Astrocyte (in vitro differentiated cells and primary cell): ENCODE measurements at regions not wholly inside any gene's neighbourhood (a gene's known extent, or its start where the extent isn't known, plus 50 kb on each side); places are given as distances from the start of the nearest gene placed in this dataset.
"Not testable (repeated sequence)": the region's sequence is repeated elsewhere in the genome, so short reads cannot be mapped to it uniquely, and the experiment has no call there.

Source experiments
- DNase-seq: peaks from one replicate; pipeline ENCODE4 v3.0.0-alpha.2; 2010; ENCODE audit warnings: low read depth
- FAIRE-seq: peaks from 2 replicates; lab custom pipeline; 2011; peaks lifted over from hg19 to GRCh38; lab: Jason Lieb, UNC
- H2AFZ ChIP-seq: 2 replicates; pipeline ENCODE4 v1.6.0; 2012; ENCODE audit warnings: low read depth, low read length, inconsistent platforms
- H3K27ac ChIP-seq: 2 replicates; pipeline ENCODE4 v1.5.1; 2011; ENCODE audit warnings: low read depth, low read length, inconsistent platforms
- H3K27me3 ChIP-seq: 2 replicates; pipeline ENCODE4 v1.6.0; 2011; ENCODE audit warnings: low read length, inconsistent platforms; ENCODE audit not compliant: insufficient read depth
- H3K36me3 ChIP-seq: 2 replicates; pipeline ENCODE4 v1.5.1; 2011; ENCODE audit warnings: low read length, inconsistent platforms; ENCODE audit not compliant: insufficient read depth
- H3K4me1 ChIP-seq: 2 replicates; pipeline ENCODE4 v1.5.1; 2011; ENCODE audit warnings: low read length, inconsistent platforms; ENCODE audit not compliant: insufficient read depth
- H3K4me2 ChIP-seq: 2 replicates; pipeline ENCODE4 v1.6.0; 2012; ENCODE audit warnings: low read length, inconsistent platforms
- H3K4me3 ChIP-seq: 2 replicates; pipeline ENCODE4 v1.5.1; 2011; ENCODE audit warnings: low read depth, mild to moderate bottlenecking, low read length, inconsistent platforms; ENCODE audit not compliant: insufficient read depth
- H3K79me2 ChIP-seq: 2 replicates; pipeline ENCODE4 v1.6.0; 2012; ENCODE audit warnings: mild to moderate bottlenecking, low read length, inconsistent platforms; ENCODE audit not compliant: insufficient read depth
- H3K9ac ChIP-seq: 2 replicates; pipeline ENCODE4 v1.6.0; 2012; ENCODE audit warnings: mild to moderate bottlenecking, low read length, inconsistent platforms
- H3K9me3 ChIP-seq: 2 replicates; pipeline ENCODE4 v1.5.1; 2012; ENCODE audit warnings: low read depth, mild to moderate bottlenecking, low read length, inconsistent platforms; ENCODE audit not compliant: insufficient read depth
- H4K20me1 ChIP-seq: 2 replicates; pipeline ENCODE4 v1.6.0; 2012; ENCODE audit warnings: low read length, inconsistent platforms; ENCODE audit not compliant: insufficient read depth
- H3K27ac Mint-ChIP-seq: one replicate; pipeline ENCODE4 v1.8.0; 2021; ENCODE audit warnings: mild to moderate bottlenecking, mixed read lengths; ENCODE audit not compliant: unreplicated experiment
- H3K27me3 Mint-ChIP-seq: one replicate; pipeline ENCODE4 v1.8.0; 2021; ENCODE audit warnings: low read depth, mixed read lengths; ENCODE audit not compliant: unreplicated experiment
- H3K36me3 Mint-ChIP-seq: one replicate; pipeline ENCODE4 v1.8.0; 2021; ENCODE audit warnings: low read depth, mixed read lengths; ENCODE audit not compliant: unreplicated experiment
- H3K4me1 Mint-ChIP-seq: one replicate; pipeline ENCODE4 v1.8.0; 2021; ENCODE audit warnings: low read depth, mixed read lengths; ENCODE audit not compliant: unreplicated experiment
- H3K4me3 Mint-ChIP-seq: one replicate; pipeline ENCODE4 v1.8.0; 2021; ENCODE audit warnings: mild to moderate bottlenecking, moderate library complexity, mixed read lengths; ENCODE audit not compliant: unreplicated experiment
- H3K9me3 Mint-ChIP-seq: one replicate; pipeline ENCODE4 v1.8.0; 2021; ENCODE audit warnings: mild to moderate bottlenecking, mixed read lengths; ENCODE audit not compliant: unreplicated experiment
- EZH2 ChIP-seq: IDR thresholded peaks from 2 replicates; pipeline ENCODE4 v1.6.1; 2012; ENCODE audit warnings: mild to moderate bottlenecking, low read length, inconsistent platforms; ENCODE audit not compliant: insufficient read depth
- TF ChIP-seq, protein P1 (sequence below): IDR thresholded peaks from 2 replicates; pipeline ENCODE4 v1.5.1; 2011; ENCODE audit warnings: low read depth, mild to moderate bottlenecking, inconsistent platforms, low read length, moderate library complexity; ENCODE audit not compliant: insufficient read depth

GRCh38 chr5:56668996-56669395 is 146.4 kb upstream of the MAP3K1 start:
- no peaks in the 10 kb centered on the region for H3K4me1 ChIP-seq
- Mint-ChIP-seq H3K27ac (no peak overlapping the region), H3K36me3 (peaks cover 3% of the 10 kb centered on the region), H3K4me1 (peaks cover 21% of the 10 kb centered on the region), H3K4me3 (no peak overlapping the region), H3K9me3 (peaks cover 1% of the 10 kb centered on the region), H3K27me3 (peaks cover 9% of the 10 kb centered on the region)
- H3K27ac ChIP-seq: no peak overlapping the region
- no peak for DNase-seq
- H4K20me1 ChIP-seq: no peaks in the 10 kb centered on the region
- H3K27me3 ChIP-seq: no peaks in the 10 kb centered on the region
- TF ChIP-seq, protein P1, sequence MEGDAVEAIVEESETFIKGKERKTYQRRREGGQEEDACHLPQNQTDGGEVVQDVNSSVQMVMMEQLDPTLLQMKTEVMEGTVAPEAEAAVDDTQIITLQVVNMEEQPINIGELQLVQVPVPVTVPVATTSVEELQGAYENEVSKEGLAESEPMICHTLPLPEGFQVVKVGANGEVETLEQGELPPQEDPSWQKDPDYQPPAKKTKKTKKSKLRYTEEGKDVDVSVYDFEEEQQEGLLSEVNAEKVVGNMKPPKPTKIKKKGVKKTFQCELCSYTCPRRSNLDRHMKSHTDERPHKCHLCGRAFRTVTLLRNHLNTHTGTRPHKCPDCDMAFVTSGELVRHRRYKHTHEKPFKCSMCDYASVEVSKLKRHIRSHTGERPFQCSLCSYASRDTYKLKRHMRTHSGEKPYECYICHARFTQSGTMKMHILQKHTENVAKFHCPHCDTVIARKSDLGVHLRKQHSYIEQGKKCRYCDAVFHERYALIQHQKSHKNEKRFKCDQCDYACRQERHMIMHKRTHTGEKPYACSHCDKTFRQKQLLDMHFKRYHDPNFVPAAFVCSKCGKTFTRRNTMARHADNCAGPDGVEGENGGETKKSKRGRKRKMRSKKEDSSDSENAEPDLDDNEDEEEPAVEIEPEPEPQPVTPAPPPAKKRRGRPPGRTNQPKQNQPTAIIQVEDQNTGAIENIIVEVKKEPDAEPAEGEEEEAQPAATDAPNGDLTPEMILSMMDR: no peak
- TF ChIP-seq EZH2: no peak
- H3K36me3 ChIP-seq: no peaks in the 10 kb centered on the region
- no peaks in the 10 kb centered on the region for H3K9me3 ChIP-seq
- no peak for FAIRE-seq
- no peak overlapping the region for H3K9ac ChIP-seq
- no peaks in the 10 kb centered on the region for H3K79me2 ChIP-seq
- H3K4me3 ChIP-seq: no peak overlapping the region
- no peak overlapping the region for H2AFZ ChIP-seq
- H3K4me2 ChIP-seq: no peak overlapping the region

DNA sequence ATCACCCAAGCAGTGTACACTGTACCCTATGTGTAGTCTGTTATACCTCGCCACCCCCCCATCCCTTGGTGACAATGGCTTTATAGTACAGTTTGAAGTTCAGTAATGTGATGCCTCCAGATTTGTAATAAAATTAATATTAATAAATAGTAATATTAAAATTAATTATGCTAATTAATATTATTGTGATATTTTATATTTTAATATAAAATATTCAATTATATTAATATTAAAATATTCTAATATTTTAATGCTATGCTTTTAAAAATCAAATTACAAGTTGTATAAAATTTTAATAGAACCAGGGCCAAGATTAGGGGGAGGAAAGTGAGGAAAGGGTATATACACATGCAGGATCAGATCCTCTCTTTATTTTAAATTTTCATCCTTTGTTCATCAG is 147.7 kb upstream of the MAP3K1 start:
- Mint-ChIP-seq H3K27me3 (peaks cover 8% of the 10 kb centered on the region), H3K36me3 (peaks cover 3% of the 10 kb centered on the region), H3K27ac (no peak overlapping the region), H3K4me3 (no peak overlapping the region), H3K4me1 (peaks cover 21% of the 10 kb centered on the region), H3K9me3 (no peaks in the 10 kb centered on the region)
- DNase-seq (no peak), FAIRE-seq (no peak)
- no peak for TF ChIP-seq EZH2
- TF ChIP-seq, protein P1: no peak
- H3K4me3 ChIP-seq: no peak overlapping the region
- H3K9ac ChIP-seq: no peak overlapping the region
- H3K4me1 ChIP-seq: no peaks in the 10 kb centered on the region
- no peak overlapping the region for H3K27ac ChIP-seq
- H4K20me1 ChIP-seq: no peaks in the 10 kb centered on the region
- H3K4me2 ChIP-seq: no peak overlapping the region
- H3K9me3 ChIP-seq: no peaks in the 10 kb centered on the region
- H2AFZ ChIP-seq: no peak overlapping the region
- peaks cover 3% of the 10 kb centered on the region for H3K27me3 ChIP-seq
- H3K36me3 ChIP-seq: no peaks in the 10 kb centered on the region
- no peaks in the 10 kb centered on the region for H3K79me2 ChIP-seq

DNA sequence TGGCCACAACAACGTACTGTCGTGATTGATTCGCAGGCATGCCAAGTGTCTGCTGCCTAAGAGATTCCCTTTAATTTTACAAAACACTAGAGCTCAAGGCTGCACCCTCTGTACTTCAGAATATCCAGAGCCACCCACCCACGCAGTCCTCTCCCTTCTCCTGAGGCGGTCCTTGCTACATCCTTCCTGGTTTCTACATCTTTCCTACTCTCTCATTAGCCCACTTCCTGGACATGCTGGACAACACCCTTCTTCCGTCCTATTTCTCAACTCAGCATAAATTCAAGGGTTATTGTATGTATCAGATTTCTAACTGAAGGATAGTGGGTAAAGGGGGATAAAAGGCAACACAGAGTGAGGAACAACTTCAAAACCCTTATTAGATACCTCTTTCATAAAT is 148.4 kb upstream of the MAP3K1 start:
- Mint-ChIP-seq H3K27ac (no peak overlapping the region), H3K9me3 (no peaks in the 10 kb centered on the region), H3K4me1 (peaks cover 21% of the 10 kb centered on the region), H3K36me3 (peaks cover 3% of the 10 kb centered on the region), H3K4me3 (no peak overlapping the region), H3K27me3 (peaks cover 12% of the 10 kb centered on the region)
- no peak for TF ChIP-seq EZH2
- TF ChIP-seq, protein P1: no peak
- no peak overlapping the region for H3K4me2 ChIP-seq
- no peaks in the 10 kb centered on the region for H3K36me3 ChIP-seq
- DNase-seq: no peak
- no peak for FAIRE-seq
- no peaks in the 10 kb centered on the region for H4K20me1 ChIP-seq
- H3K79me2 ChIP-seq: no peaks in the 10 kb centered on the region
- no peak overlapping the region for H3K27ac ChIP-seq
- no peaks in the 10 kb centered on the region for H3K4me1 ChIP-seq
- no peak overlapping the region for H3K9ac ChIP-seq
- peaks cover 3% of the 10 kb centered on the region for H3K27me3 ChIP-seq
- no peak overlapping the region for H3K4me3 ChIP-seq
- no peak overlapping the region for H2AFZ ChIP-seq
- H3K9me3 ChIP-seq: no peaks in the 10 kb centered on the region

GRCh38 chr5:56665117-56665516 is 150.2 kb upstream of the MAP3K1 start:
- peak; percentile 75 for FAIRE-seq
- H3K9me3 Mint-ChIP-seq, H3K4me1 ChIP-seq, H3K36me3 ChIP-seq, H3K27me3 ChIP-seq, H3K4me3 Mint-ChIP-seq, H2AFZ ChIP-seq, H4K20me1 ChIP-seq, H3K36me3 Mint-ChIP-seq, H3K9ac ChIP-seq, H3K9me3 ChIP-seq, H3K27ac ChIP-seq, H3K4me3 ChIP-seq, H3K79me2 ChIP-seq: not testable (repeated sequence)
- peaks cover 19% of the 10 kb centered on the region for H3K27me3 Mint-ChIP-seq
- H3K27ac Mint-ChIP-seq: peak overlapping the region; percentile 42
- peaks cover 15% of the 10 kb centered on the region for H3K4me1 Mint-ChIP-seq
- peak; percentile 74 for DNase-seq
- peak overlapping the region; percentile 9 for H3K4me2 ChIP-seq
